ENCODE measurements at regions not wholly inside any gene's neighbourhood (a gene's known extent, or its start where the extent isn't known, plus 50 kb on each side); places are given as distances from the start of the nearest gene placed in this dataset.

GRCh38 chr6:14718861-14719260, 527.0 kb upstream of the JARID2 start:
- no peak overlapping the region for H3K27ac ChIP-seq (ENCODE audit: low read length)
- WGBS (ENCODE audit: insufficient coverage, insufficient read length): no CpG with 5 or more reads among the region's 4 CpGs
- H3K4me1 ChIP-seq (ENCODE audit: control insufficient read depth, insufficient read depth, low read length): peaks cover 1% of the 10 kb centered on the region; the same call in 1 of the 2 replicates
- H3K4me3 ChIP-seq (ENCODE audit: low read length): no peak overlapping the region
- no peak for DNase-seq (ENCODE audit: low read depth, low spot score)
- no peaks in the 10 kb centered on the region for H3K9me3 ChIP-seq (ENCODE audit: control insufficient read depth, insufficient read depth, low read length)
- H3K27me3 ChIP-seq (ENCODE audit: control insufficient read depth, insufficient read depth, low read length): no peaks in the 10 kb centered on the region
- H3K36me3 ChIP-seq (ENCODE audit: control insufficient read depth, insufficient read depth, low read length): no peaks in the 10 kb centered on the region

GRCh38 chr6:14719270-14719669, 526.6 kb upstream of the JARID2 start:
- no peak for DNase-seq (ENCODE audit: low read depth, low spot score)
- Histone ChIP-seq H3K27ac (ENCODE audit: low read length) (no peak overlapping the region), H3K4me3 (ENCODE audit: low read length) (no peak overlapping the region), H3K9me3 (ENCODE audit: control insufficient read depth, insufficient read depth, low read length) (no peaks in the 10 kb centered on the region), H3K4me1 (ENCODE audit: control insufficient read depth, insufficient read depth, low read length) (peaks cover 1% of the 10 kb centered on the region; the same call in 1 of the 2 replicates), H3K36me3 (ENCODE audit: control insufficient read depth, insufficient read depth, low read length) (no peaks in the 10 kb centered on the region), H3K27me3 (ENCODE audit: control insufficient read depth, insufficient read depth, low read length) (no peaks in the 10 kb centered on the region)
- no CpG with 5 or more reads among the region's 7 CpGs for WGBS (ENCODE audit: insufficient coverage, insufficient read length)

GRCh38 chr6:14720411-14721102, 525.3 kb upstream of the JARID2 start:
- DNase-seq (ENCODE audit: low read depth, low spot score): no peak
- no peak overlapping the region for H3K27ac ChIP-seq (ENCODE audit: low read length)
- H3K4me1 ChIP-seq (ENCODE audit: control insufficient read depth, insufficient read depth, low read length): no peaks in the 10 kb centered on the region
- H3K27me3 ChIP-seq (ENCODE audit: control insufficient read depth, insufficient read depth, low read length): no peaks in the 10 kb centered on the region
- no CpG with 5 or more reads among the region's 1 CpG for whole genome bisulfite sequencing (ENCODE audit: insufficient coverage, insufficient read length)
- no peaks in the 10 kb centered on the region for H3K9me3 ChIP-seq (ENCODE audit: control insufficient read depth, insufficient read depth, low read length)
- no peak overlapping the region for H3K4me3 ChIP-seq (ENCODE audit: low read length)
- no peaks in the 10 kb centered on the region for H3K36me3 ChIP-seq (ENCODE audit: control insufficient read depth, insufficient read depth, low read length)

- H3K4me1 ChIP-seq (ENCODE audit: control insufficient read depth, insufficient read depth, low read length): no peaks in the 10 kb centered on the region
Measured at GRCh38 chr6:14721103-14721758, 524.6 kb upstream of the JARID2 start.

GRCh38 chr6:14722001-14722562, 523.8 kb upstream of the JARID2 start:
- no peaks in the 10 kb centered on the region for H3K9me3 ChIP-seq (ENCODE audit: control insufficient read depth, insufficient read depth, low read length)
- H3K4me3 ChIP-seq (ENCODE audit: low read length): no peak overlapping the region
- no peak for DNase-seq (ENCODE audit: low read depth, low spot score)
- no peaks in the 10 kb centered on the region for H3K27me3 ChIP-seq (ENCODE audit: control insufficient read depth, insufficient read depth, low read length)
- H3K27ac ChIP-seq (ENCODE audit: low read length): no peak overlapping the region
- no CpG with 5 or more reads among the region's 2 CpGs for WGBS (ENCODE audit: insufficient coverage, insufficient read length)
- H3K36me3 ChIP-seq (ENCODE audit: control insufficient read depth, insufficient read depth, low read length): no peaks in the 10 kb centered on the region
- H3K4me1 ChIP-seq (ENCODE audit: control insufficient read depth, insufficient read depth, low read length): no peaks in the 10 kb centered on the region

More at GRCh38 chr6:14721103-14721758, 524.6 kb upstream of the JARID2 start:
- H3K27me3 ChIP-seq (ENCODE audit: control insufficient read depth, insufficient read depth, low read length): no peaks in the 10 kb centered on the region
- H3K4me3 ChIP-seq (ENCODE audit: low read length): no peak overlapping the region
- no peak overlapping the region for H3K27ac ChIP-seq (ENCODE audit: low read length)
- no peak for DNase-seq (ENCODE audit: low read depth, low spot score)
- no peaks in the 10 kb centered on the region for H3K9me3 ChIP-seq (ENCODE audit: control insufficient read depth, insufficient read depth, low read length)
- H3K36me3 ChIP-seq (ENCODE audit: control insufficient read depth, insufficient read depth, low read length): no peaks in the 10 kb centered on the region
- no CpG with 5 or more reads among the region's 9 CpGs for WGBS (ENCODE audit: insufficient coverage, insufficient read length)

- WGBS (ENCODE audit: insufficient coverage, insufficient read length): no CpG with 5 or more reads among the region's 9 CpGs
Measured at GRCh38 chr6:14722704-14723103, 523.2 kb upstream of the JARID2 start.

GRCh38 chr6:14723535-14724086, 522.3 kb upstream of the JARID2 start:
- WGBS (ENCODE audit: insufficient coverage, insufficient read length): no CpG with 5 or more reads among the region's 2 CpGs
- Histone ChIP-seq H3K36me3 (ENCODE audit: control insufficient read depth, insufficient read depth, low read length) (no peaks in the 10 kb centered on the region), H3K4me3 (ENCODE audit: low read length) (no peak overlapping the region), H3K27ac (ENCODE audit: low read length) (no peak overlapping the region), H3K9me3 (ENCODE audit: control insufficient read depth, insufficient read depth, low read length) (no peaks in the 10 kb centered on the region), H3K4me1 (ENCODE audit: control insufficient read depth, insufficient read depth, low read length) (0 out of 2 replicates have a peak, but pooled peaks cover 1% of the 10 kb centered on the region), H3K27me3 (ENCODE audit: control insufficient read depth, insufficient read depth, low read length) (no peaks in the 10 kb centered on the region)
- DNase-seq (ENCODE audit: low read depth, low spot score): no peak

More at GRCh38 chr6:14722704-14723103, 523.2 kb upstream of the JARID2 start:
- no peaks in the 10 kb centered on the region for H3K4me1 ChIP-seq (ENCODE audit: control insufficient read depth, insufficient read depth, low read length)
- no peak for DNase-seq (ENCODE audit: low read depth, low spot score)
- H3K27me3 ChIP-seq (ENCODE audit: control insufficient read depth, insufficient read depth, low read length): no peaks in the 10 kb centered on the region
- H3K9me3 ChIP-seq (ENCODE audit: control insufficient read depth, insufficient read depth, low read length): no peaks in the 10 kb centered on the region
- no peak overlapping the region for H3K27ac ChIP-seq (ENCODE audit: low read length)
- H3K36me3 ChIP-seq (ENCODE audit: control insufficient read depth, insufficient read depth, low read length): no peaks in the 10 kb centered on the region
- no peak overlapping the region for H3K4me3 ChIP-seq (ENCODE audit: low read length)

GRCh38 chr6:14724549-14724948, 521.3 kb upstream of the JARID2 start:
- peaks cover 1% of the 10 kb centered on the region; the same call in 1 of the 2 replicates for H3K4me1 ChIP-seq (ENCODE audit: control insufficient read depth, insufficient read depth, low read length)

GRCh38 chr6:14726816-14727493, 518.9 kb upstream of the JARID2 start:
- Histone ChIP-seq H3K9me3 (ENCODE audit: control insufficient read depth, insufficient read depth, low read length) (no peaks in the 10 kb centered on the region), H3K27ac (ENCODE audit: low read length) (no peak overlapping the region), H3K4me3 (ENCODE audit: low read length) (no peak overlapping the region), H3K27me3 (ENCODE audit: control insufficient read depth, insufficient read depth, low read length) (no peaks in the 10 kb centered on the region), H3K36me3 (ENCODE audit: control insufficient read depth, insufficient read depth, low read length) (no peaks in the 10 kb centered on the region), H3K4me1 (ENCODE audit: control insufficient read depth, insufficient read depth, low read length) (peaks cover 1% of the 10 kb centered on the region; the same call in 1 of the 2 replicates)
- no CpG with 5 or more reads among the region's 7 CpGs for WGBS (ENCODE audit: insufficient coverage, insufficient read length)
- no peak for DNase-seq (ENCODE audit: low read depth, low spot score)

More at GRCh38 chr6:14724549-14724948, 521.3 kb upstream of the JARID2 start:
- Histone ChIP-seq H3K36me3 (ENCODE audit: control insufficient read depth, insufficient read depth, low read length) (no peaks in the 10 kb centered on the region), H3K9me3 (ENCODE audit: control insufficient read depth, insufficient read depth, low read length) (no peaks in the 10 kb centered on the region), H3K4me3 (ENCODE audit: low read length) (no peak overlapping the region), H3K27ac (ENCODE audit: low read length) (no peak overlapping the region), H3K27me3 (ENCODE audit: control insufficient read depth, insufficient read depth, low read length) (no peaks in the 10 kb centered on the region)
- no peak for DNase-seq (ENCODE audit: low read depth, low spot score)
- no CpG with 5 or more reads among the region's 1 CpG for WGBS (ENCODE audit: insufficient coverage, insufficient read length)
